ACC112 (cell line): ENCODE measurements at regions not wholly inside any gene's neighbourhood (a gene's known extent, or its start where the extent isn't known, plus 50 kb on each side); places are given as distances from the start of the nearest gene placed in this dataset.

ENCODE experiments used
- H2AFZ ChIP-seq: fragments of 200-600 bp; sonication (generic); one replicate; pipeline ENCODE4 v1.6.0; 2017; ENCODE audit warnings: antibody characterized with exemption, low read length; ENCODE audit not compliant: unreplicated experiment
- H3K27ac ChIP-seq: fragments of 200-600 bp; sonication (generic); 2 replicates; pipeline ENCODE4 v1.5.1; 2014; ENCODE audit warnings: low read depth, mild to moderate bottlenecking, antibody characterized with exemption, low read length, moderate library complexity
- H3K27me3 ChIP-seq: fragments of 200-600 bp; sonication (generic); 2 replicates; pipeline ENCODE4 v1.6.1; 2014; ENCODE audit warnings: mild to moderate bottlenecking, antibody characterized with exemption, low read length, moderate library complexity, mixed read lengths; ENCODE audit not compliant: insufficient read depth
- H3K36me3 ChIP-seq: fragments of 200-600 bp; sonication (generic); 2 replicates; pipeline ENCODE4 v1.6.1; 2016; ENCODE audit warnings: mild to moderate bottlenecking, antibody characterized with exemption, low read length, moderate library complexity, mixed read lengths; ENCODE audit not compliant: insufficient read depth
- H3K4me1 ChIP-seq: fragments of 200-600 bp; sonication (generic); one replicate; pipeline ENCODE4 v1.6.1; 2016; ENCODE audit warnings: low read length, mixed read lengths; ENCODE audit not compliant: insufficient read depth, unreplicated experiment, control insufficient read depth
- H3K4me3 ChIP-seq: fragments of 200-600 bp; sonication (generic); 2 replicates; pipeline ENCODE4 v1.5.1; 2014; ENCODE audit warnings: mild to moderate bottlenecking, low read depth, low read length
- H3K79me2 ChIP-seq: fragments of 200-600 bp; sonication (generic); one replicate; pipeline ENCODE4 v1.6.0; 2016; ENCODE audit warnings: low read length; ENCODE audit not compliant: control insufficient read depth, unreplicated experiment, insufficient read depth

DNA sequence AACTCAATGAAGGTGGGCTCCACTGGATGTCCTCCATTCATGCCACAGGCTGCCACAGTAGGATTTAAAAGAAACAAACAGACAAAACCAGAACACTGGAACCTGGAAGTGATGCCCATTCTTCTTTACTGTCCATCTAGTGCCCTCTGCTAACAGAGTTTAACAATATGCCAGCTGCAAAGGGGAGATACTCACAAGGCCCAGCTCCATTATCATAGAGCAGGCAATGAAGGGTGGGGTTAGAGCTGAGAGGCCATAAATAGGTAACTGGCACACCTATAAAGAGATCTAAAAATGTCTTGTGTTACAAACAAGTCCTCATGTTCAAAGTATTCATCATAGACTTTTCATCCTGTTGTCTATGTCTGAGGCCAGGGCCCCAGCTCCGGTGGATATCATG lies 75.6 kb downstream of the SOD2 start:
- H3K36me3 ChIP-seq = no peaks in the 10 kb centered on the region
- H2AFZ ChIP-seq = no peak overlapping the region
- H3K4me3 ChIP-seq = no peak overlapping the region
- H3K27ac ChIP-seq = no peak overlapping the region
- H3K27me3 ChIP-seq = no peaks in the 10 kb centered on the region
- no peaks in the 10 kb centered on the region for H3K4me1 ChIP-seq
- no peaks in the 10 kb centered on the region for H3K79me2 ChIP-seq

DNA sequence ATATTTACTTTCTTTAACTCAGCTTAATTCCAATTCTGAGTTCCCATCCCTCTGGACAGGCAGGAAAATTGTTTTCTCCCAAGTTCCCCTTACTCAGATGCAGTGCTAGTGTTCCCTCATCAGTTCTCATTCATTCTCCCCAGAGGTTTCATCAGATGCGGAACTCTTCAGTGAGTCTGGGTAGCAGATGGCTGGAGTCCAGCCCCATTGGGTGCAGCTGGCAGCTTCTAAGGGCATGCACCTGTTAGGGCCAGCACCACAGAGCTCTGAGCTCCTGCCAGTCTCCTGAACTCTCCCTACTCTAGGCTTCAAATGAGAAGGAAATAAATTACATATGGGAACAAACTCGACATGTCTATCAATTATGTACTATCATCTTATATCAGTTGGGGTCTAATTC lies 76.6 kb downstream of the SOD2 start:
- Histone ChIP-seq H3K4me1 (no peaks in the 10 kb centered on the region), H3K79me2 (no peaks in the 10 kb centered on the region), H2AFZ (no peak overlapping the region), H3K4me3 (no peak overlapping the region), H3K36me3 (no peaks in the 10 kb centered on the region), H3K27ac (no peak overlapping the region), H3K27me3 (no peaks in the 10 kb centered on the region)

DNA sequence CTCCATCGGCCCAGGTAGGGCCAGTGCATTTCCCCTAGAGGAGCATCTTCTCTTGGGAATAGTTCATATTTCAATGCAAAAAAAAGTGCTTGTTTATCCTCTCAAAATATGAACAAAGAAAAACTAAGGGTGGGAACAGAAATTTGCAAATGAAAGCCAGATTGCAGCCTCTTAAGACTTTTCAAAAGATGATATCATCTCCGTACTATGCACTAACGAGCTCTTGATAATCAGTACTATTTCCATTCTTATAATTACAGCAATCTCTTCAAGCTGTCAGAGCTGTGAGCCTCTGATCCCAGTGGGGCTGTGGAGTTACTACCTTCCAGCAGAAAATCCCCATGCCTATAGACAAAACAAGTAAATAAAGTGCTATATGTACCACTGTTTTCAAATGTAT lies 77.1 kb downstream of the SOD2 start:
- H3K36me3 ChIP-seq = no peaks in the 10 kb centered on the region
- H3K27ac ChIP-seq = no peak overlapping the region
- H3K4me3 ChIP-seq = no peak overlapping the region
- H3K4me1 ChIP-seq = no peaks in the 10 kb centered on the region
- H3K27me3 ChIP-seq = no peaks in the 10 kb centered on the region
- no peak overlapping the region for H2AFZ ChIP-seq
- H3K79me2 ChIP-seq = no peaks in the 10 kb centered on the region

DNA sequence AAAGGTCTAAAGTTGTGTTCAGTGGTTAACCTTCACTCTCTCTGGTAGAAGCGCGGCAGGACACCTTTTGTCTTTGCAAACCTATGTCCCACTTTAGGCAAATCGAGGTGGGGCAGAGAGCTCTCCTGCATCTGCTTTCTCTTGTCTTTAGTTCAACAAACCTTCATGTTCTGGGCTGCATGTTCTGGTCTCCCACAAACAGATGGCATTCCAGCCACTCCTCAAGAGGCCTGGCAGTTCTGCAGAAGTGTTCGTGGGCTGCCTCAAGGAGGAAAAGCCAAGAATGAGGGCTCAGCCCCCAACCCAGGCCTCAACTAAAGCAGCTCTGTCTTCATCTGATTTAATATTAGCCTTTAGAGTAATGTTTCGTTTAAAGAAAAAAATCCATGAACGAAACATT lies 82.2 kb downstream of the SOD2 start:
- Histone ChIP-seq H3K27ac (no peak overlapping the region), H3K4me3 (no peak overlapping the region), H3K4me1 (no peaks in the 10 kb centered on the region), H2AFZ (no peak overlapping the region), H3K79me2 (no peaks in the 10 kb centered on the region), H3K27me3 (no peaks in the 10 kb centered on the region), H3K36me3 (no peaks in the 10 kb centered on the region)

DNA sequence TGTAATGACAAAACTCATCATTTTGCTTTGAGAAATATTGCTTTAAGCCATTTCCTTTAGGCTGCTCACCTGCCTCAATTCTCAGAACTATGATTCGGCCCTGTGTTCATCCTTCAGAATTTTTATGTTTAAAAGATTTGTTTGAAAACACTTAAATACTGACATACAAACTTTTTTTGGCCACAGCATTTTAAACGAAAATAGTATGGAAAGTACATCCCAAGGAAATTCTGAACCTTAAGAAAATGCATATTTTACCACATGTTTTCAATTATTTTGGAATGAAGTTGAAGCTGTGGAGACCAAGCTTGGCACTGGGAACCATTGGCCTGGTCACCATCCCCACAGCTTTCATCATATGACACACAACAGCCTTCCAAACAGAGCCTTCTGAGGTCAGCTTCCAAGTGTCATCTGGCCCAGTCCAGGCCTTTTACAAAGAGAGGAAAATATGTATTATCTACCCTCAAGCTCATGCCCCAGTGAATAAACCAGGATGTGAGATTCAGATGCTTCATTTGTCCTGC lies 83.3 kb downstream of the SOD2 start:
- Histone ChIP-seq H2AFZ (no peak overlapping the region), H3K27ac (no peak overlapping the region), H3K79me2 (no peaks in the 10 kb centered on the region), H3K36me3 (no peaks in the 10 kb centered on the region), H3K27me3 (no peaks in the 10 kb centered on the region), H3K4me3 (no peak overlapping the region), H3K4me1 (no peaks in the 10 kb centered on the region)

DNA sequence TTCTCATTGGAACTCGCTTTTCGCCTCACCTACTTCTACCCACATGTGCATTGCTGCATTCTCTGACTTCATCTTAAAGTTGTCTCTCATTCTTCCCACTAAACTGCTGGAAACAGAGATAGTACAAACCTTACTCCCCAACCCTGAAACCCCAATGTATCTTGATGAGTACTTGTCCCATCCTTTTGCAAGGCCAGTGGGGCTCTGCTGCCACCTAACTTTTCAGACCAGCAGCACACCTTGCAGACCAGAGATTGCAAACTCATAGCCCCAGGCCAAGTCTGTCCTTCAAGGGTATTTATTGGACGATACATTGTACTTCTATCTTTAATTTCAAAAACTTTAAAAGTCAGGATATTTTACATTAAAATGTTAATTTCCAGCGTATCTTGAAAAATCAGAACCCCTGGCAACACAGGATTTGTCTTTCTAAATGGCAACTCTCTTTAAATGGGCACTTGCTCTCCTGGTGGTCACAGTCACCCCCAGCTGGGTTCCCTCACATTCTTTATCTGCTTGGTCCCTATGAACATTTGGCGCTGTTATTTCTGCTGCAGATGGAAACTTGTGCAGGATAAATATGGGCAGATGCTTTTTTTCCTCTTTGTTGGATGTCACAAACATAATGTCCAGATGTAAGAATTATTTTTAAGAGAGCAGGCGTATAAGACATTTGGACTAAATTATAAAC lies 83.9 kb downstream of the SOD2 start:
- H3K4me1 ChIP-seq = no peaks in the 10 kb centered on the region
- H3K27ac ChIP-seq = no peak overlapping the region
- no peaks in the 10 kb centered on the region for H3K27me3 ChIP-seq
- no peaks in the 10 kb centered on the region for H3K79me2 ChIP-seq
- H3K4me3 ChIP-seq = no peak overlapping the region
- H3K36me3 ChIP-seq = no peaks in the 10 kb centered on the region
- no peak overlapping the region for H2AFZ ChIP-seq

DNA sequence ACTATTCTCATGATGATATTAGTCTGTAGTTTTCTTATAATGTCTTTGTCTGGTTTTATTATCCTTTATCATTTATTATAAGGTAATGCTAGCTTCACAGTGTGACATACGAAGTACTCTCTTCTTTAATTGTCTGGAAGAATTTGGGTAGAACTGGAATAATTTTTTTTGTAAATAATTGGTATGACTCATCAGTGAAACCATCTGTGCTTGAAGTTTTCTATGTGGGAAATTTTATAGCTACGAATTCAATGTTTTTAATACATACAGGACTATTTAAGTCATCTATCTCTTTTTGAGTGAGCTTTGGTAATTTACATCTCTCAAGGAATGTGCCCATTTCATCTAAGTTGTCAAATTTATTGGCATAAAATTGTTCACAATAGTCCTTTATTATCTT lies 86.3 kb downstream of the SOD2 start:
- no peak overlapping the region for H2AFZ ChIP-seq
- no peaks in the 10 kb centered on the region for H3K79me2 ChIP-seq
- no peaks in the 10 kb centered on the region for H3K36me3 ChIP-seq
- no peaks in the 10 kb centered on the region for H3K4me1 ChIP-seq
- no peak overlapping the region for H3K27ac ChIP-seq
- H3K27me3 ChIP-seq = no peaks in the 10 kb centered on the region
- H3K4me3 ChIP-seq = no peak overlapping the region

DNA sequence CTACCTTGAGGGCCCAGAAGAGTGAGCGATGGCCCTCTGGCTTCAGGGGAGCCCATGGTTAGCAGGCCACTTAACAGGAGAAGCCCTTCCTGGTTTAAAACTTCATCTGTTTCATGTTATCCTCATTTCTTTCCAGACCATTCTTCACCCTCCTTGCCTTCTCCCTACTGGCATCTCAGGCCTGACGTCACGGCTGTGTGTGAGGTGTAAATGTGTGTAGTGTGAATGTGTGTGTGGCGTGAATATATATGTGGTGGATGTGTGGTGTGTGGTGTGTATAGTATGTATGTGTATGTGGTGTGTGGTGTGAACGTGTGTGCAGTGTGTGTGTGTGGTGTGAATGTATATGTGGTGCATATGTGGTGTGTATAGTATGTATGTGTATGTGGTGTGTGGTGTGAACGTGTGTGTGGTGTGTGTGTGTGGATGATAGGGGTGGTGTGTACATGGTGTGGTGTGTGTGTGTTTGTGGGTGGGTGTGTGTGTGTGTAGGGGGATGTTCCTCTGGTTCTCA lies 88.5 kb downstream of the SOD2 start:
- Histone ChIP-seq H2AFZ (no peak overlapping the region), H3K4me1 (no peaks in the 10 kb centered on the region), H3K4me3 (no peak overlapping the region), H3K36me3 (no peaks in the 10 kb centered on the region), H3K27me3 (no peaks in the 10 kb centered on the region), H3K79me2 (no peaks in the 10 kb centered on the region), H3K27ac (no peak overlapping the region)

DNA sequence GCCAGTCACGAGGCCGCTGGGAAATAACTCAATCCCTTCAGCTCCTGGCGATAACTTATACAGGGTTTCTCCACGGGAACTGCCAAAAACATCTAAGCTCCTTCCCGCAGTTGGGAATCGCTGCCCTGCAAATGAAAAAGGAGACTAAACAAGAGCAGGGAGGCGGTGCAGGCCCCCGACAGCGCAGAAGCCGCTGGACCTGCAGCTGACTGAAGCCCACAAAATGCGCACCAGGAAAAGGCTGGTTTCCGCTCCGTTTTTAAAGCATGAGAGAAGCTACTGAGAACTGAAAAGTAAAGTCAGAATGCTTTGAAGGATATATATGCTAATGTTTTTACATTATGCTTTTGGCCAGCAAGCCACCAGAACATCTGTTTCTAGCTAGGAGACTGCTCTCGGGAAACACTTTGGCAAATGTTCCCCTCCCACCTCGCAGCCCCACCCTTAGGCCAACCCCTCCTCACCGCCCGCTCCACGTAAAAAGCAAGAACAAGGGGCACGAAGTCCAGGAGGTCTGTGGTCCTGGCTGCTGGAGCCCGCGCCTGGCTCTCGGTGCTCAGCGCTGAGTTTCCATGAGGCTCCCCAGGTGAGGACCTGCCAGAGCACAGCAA lies 90.5 kb downstream of the SOD2 start:
- no peak overlapping the region for H2AFZ ChIP-seq

DNA sequence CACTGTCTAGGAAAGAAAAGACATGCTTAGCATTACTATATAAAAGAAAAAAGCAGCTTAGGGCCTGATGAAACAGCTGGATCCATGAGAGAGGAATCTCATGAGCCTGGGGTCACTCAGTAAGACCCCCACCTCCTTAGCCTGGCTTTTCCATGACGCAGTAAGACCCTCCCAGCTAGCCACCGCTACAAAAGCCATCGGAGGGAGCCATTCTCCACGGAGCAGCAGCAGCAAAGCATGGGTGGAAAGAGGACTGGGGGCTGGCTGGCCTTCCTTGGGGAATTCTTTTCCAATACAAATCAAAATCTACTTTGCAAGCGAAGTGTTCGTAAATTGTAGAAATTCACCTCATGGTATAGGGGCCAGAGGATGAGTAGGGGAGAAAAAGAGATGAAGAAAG lies 91.8 kb downstream of the SOD2 start:
- no peaks in the 10 kb centered on the region for H3K79me2 ChIP-seq
- H3K36me3 ChIP-seq = no peaks in the 10 kb centered on the region
- peaks cover 2% of the 10 kb centered on the region for H3K4me1 ChIP-seq
- H3K4me3 ChIP-seq = no peak overlapping the region
- H3K27me3 ChIP-seq = no peaks in the 10 kb centered on the region
- H2AFZ ChIP-seq = no peak overlapping the region
- H3K27ac ChIP-seq = no peak overlapping the region

More for the DNA sequence above, 90.5 kb downstream of the SOD2 start:
- Histone ChIP-seq H3K36me3 (no peaks in the 10 kb centered on the region), H3K27me3 (no peaks in the 10 kb centered on the region), H3K4me3 (no peak overlapping the region), H3K27ac (no peak overlapping the region), H3K4me1 (no peaks in the 10 kb centered on the region), H3K79me2 (no peaks in the 10 kb centered on the region)

DNA sequence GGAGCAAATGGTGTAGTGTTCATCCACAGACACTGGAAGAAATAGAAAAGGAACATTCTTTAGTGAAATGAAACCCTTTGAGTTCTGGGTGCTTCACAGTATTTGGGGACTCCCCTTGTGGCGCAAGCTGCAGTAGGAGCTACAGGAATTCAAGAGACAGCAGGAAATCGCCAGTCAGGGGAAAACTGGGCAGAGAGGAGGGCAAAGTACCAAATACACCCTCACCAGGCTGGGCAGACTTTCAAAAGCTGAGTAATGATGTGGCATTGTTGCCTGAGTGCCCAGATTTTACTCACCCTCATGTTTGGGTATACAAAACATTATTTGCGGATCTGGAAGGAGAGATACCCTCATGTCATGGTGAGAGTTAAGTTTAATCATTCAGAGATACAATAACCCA lies 97.9 kb downstream of the SOD2 start:
- no peaks in the 10 kb centered on the region for H3K79me2 ChIP-seq
- H3K27me3 ChIP-seq = no peaks in the 10 kb centered on the region
- H3K4me1 ChIP-seq = peaks cover 26% of the 10 kb centered on the region
- no peaks in the 10 kb centered on the region for H3K36me3 ChIP-seq
- H3K4me3 ChIP-seq = peak overlapping the region; percentile 57
- H3K27ac ChIP-seq = peak overlapping the region; percentile 97
- H2AFZ ChIP-seq = peak overlapping the region; percentile 8
